ENCODE measurements at regions not wholly inside any gene's neighbourhood (a gene's known extent, or its start where the extent isn't known, plus 50 kb on each side); places are given as distances from the start of the nearest gene placed in this dataset.

GRCh38 chr2:120680136-120680761, 55.4 kb upstream of the GLI2 start:
- ATAC-seq (peak; percentile 82 to 92 (median 88)), DNase-seq (peak; percentile 78 to 89 (median 82))
- TF ChIP-seq CTCF (IDR thresholded peaks at IDR 0.05) (peak; percentile 38 to 84 (median 46)), POLR2A (IDR thresholded peaks at IDR 0.05) (no peak)
- H3K9me3 ChIP-seq = no peaks in the 10 kb centered on the region
- no peaks in the 10 kb centered on the region for H3K4me1 ChIP-seq
- H3K27ac ChIP-seq = no peak overlapping the region
- intact Hi-C loops (cut with DNase I) = no loop called here
- no peaks in the 10 kb centered on the region for H3K27me3 ChIP-seq
- no peak overlapping the region for H3K4me3 ChIP-seq
- WGBS (ENCODE audit: insufficient coverage, low coverage, low lambda C conversion rate, missing lambda C conversion rate) = 25% methylated on average over 1 of the region's 18 CpGs
- H3K36me3 ChIP-seq = no peaks in the 10 kb centered on the region

- DNase-seq = no peak
- no peaks in the 10 kb centered on the region for H3K4me1 ChIP-seq
- 50% methylated on average over 2 of the region's 4 CpGs for WGBS (ENCODE audit: insufficient coverage, low coverage, low lambda C conversion rate, missing lambda C conversion rate)
Measured at GRCh38 chr2:120681181-120681580, 54.5 kb upstream of the GLI2 start.

GRCh38 chr2:120681696-120682288, 53.9 kb upstream of the GLI2 start:
- H3K27ac ChIP-seq = no peak overlapping the region
- H3K4me3 ChIP-seq = no peak overlapping the region
- H3K36me3 ChIP-seq = no peaks in the 10 kb centered on the region
- ATAC-seq (no peak), DNase-seq (no peak)
- TF ChIP-seq CTCF (IDR thresholded peaks at IDR 0.05) (no peak), POLR2A (IDR thresholded peaks at IDR 0.05) (no peak)
- no peaks in the 10 kb centered on the region for H3K9me3 ChIP-seq
- intact Hi-C loops (cut with DNase I) = no loop called here
- H3K4me1 ChIP-seq = no peaks in the 10 kb centered on the region
- no peaks in the 10 kb centered on the region for H3K27me3 ChIP-seq
- WGBS (ENCODE audit: insufficient coverage, low coverage, low lambda C conversion rate, missing lambda C conversion rate) = 93% methylated on average over 5 of the region's 11 CpGs

More at GRCh38 chr2:120681181-120681580, 54.5 kb upstream of the GLI2 start:
- intact Hi-C loops (cut with DNase I) = no loop called here
- no peak for ATAC-seq
- no peaks in the 10 kb centered on the region for H3K9me3 ChIP-seq
- H3K27ac ChIP-seq = no peak overlapping the region
- H3K36me3 ChIP-seq = no peaks in the 10 kb centered on the region
- TF ChIP-seq POLR2A (IDR thresholded peaks at IDR 0.05) = no peak
- TF ChIP-seq CTCF (IDR thresholded peaks at IDR 0.05) = no peak
- H3K4me3 ChIP-seq = no peak overlapping the region
- H3K27me3 ChIP-seq = no peaks in the 10 kb centered on the region

- no peak for TF ChIP-seq POLR2A (IDR thresholded peaks at IDR 0.05)
- TF ChIP-seq CTCF (IDR thresholded peaks at IDR 0.05) = no peak
- ATAC-seq = no peak
- Histone ChIP-seq H3K9me3 (no peaks in the 10 kb centered on the region), H3K27ac (no peak overlapping the region), H3K27me3 (no peaks in the 10 kb centered on the region), H3K36me3 (no peaks in the 10 kb centered on the region), H3K4me3 (no peak overlapping the region), H3K4me1 (no peaks in the 10 kb centered on the region)
- DNase-seq = no peak
- 72% methylated on average over 6 of the region's 12 CpGs for WGBS (ENCODE audit: insufficient coverage, low coverage, low lambda C conversion rate, missing lambda C conversion rate)
- intact Hi-C loops (cut with DNase I) = no loop called here
Measured at GRCh38 chr2:120682654-120683053, 53.0 kb upstream of the GLI2 start.
